ENCODE measurements at regions not wholly inside any gene's neighbourhood (a gene's known extent, or its start where the extent isn't known, plus 50 kb on each side); places are given as distances from the start of the nearest gene placed in this dataset.

GRCh38 chr19:30871979-30872378 is 477.3 kb downstream of the TSHZ3 start:
- no peak for TF ChIP-seq CTCF (IDR thresholded peaks at IDR 0.05)

- no peak for TF ChIP-seq CTCF (IDR thresholded peaks at IDR 0.05)
Observed at GRCh38 chr19:30870876-30871275, 478.4 kb downstream of the TSHZ3 start.

- TF ChIP-seq CTCF (IDR thresholded peaks at IDR 0.05), result no peak
Observed at GRCh38 chr19:30865511-30865910, 483.7 kb downstream of the TSHZ3 start.

- no peak for TF ChIP-seq CTCF (IDR thresholded peaks at IDR 0.05)
Observed at GRCh38 chr19:30864391-30865215, 484.6 kb downstream of the TSHZ3 start.

GRCh38 chr19:30862876-30863275 is 486.4 kb downstream of the TSHZ3 start:
- TF ChIP-seq CTCF (IDR thresholded peaks at IDR 0.05), result no peak

- TF ChIP-seq CTCF (IDR thresholded peaks at IDR 0.05), result no peak
Observed at GRCh38 chr19:30861919-30862318, 487.3 kb downstream of the TSHZ3 start.

- TF ChIP-seq CTCF (IDR thresholded peaks at IDR 0.05), result no peak
Observed at GRCh38 chr19:30857966-30858490, 485.8 kb downstream of the ZNF536 start.
